Activated CD8-positive, alpha-beta T cell treated with anti-CD3 and anti-CD28 coated beads for 36 hours (primary cell): ENCODE measurements at regions not wholly inside any gene's neighbourhood (a gene's known extent, or its start where the extent isn't known, plus 50 kb on each side); places are given as distances from the start of the nearest gene placed in this dataset.

Experiments
- ATAC-seq: fragments of 200-7000 bp; cut with Tn5 transposase; one replicate; pipeline ENCODE4 v1.10.0; 2021; ENCODE audit warnings: mild to moderate bottlenecking, moderate library complexity
- CTCF ChIA-PET: fragments of 350-600 bp; sonication (Branson Sonifier 250); formaldehyde crosslinking; loops from one replicate; lab custom pipeline; 2021; ENCODE audit warnings: antibody characterized with exemption; lab: Charles Lee
- POLR2A ChIA-PET: fragments of 350-600 bp; sonication (Branson Sonifier 250); formaldehyde crosslinking; loops from one replicate; lab custom pipeline; 2021; ENCODE audit warnings: antibody characterized with exemption; lab: Charles Lee
- DNase-seq: peaks from one replicate; pipeline ENCODE4 v3.0.0-alpha.2; 2020
- H3K27ac Mint-ChIP-seq: one replicate; pipeline ENCODE4 v1.8.0; 2021; ENCODE audit warnings: mild to moderate bottlenecking, mixed read lengths
- H3K27me3 Mint-ChIP-seq: one replicate; pipeline ENCODE4 v1.8.0; 2021; ENCODE audit warnings: mixed read lengths
- H3K36me3 Mint-ChIP-seq: one replicate; pipeline ENCODE4 v1.8.0; 2021; ENCODE audit warnings: low read depth, mixed read lengths
- H3K4me1 Mint-ChIP-seq: one replicate; pipeline ENCODE4 v1.8.0; 2021; ENCODE audit warnings: low read depth, mixed read lengths
- H3K4me3 Mint-ChIP-seq: one replicate; pipeline ENCODE4 v1.8.0; 2021; ENCODE audit warnings: mild to moderate bottlenecking, moderate library complexity, mixed read lengths
- H3K9me3 Mint-ChIP-seq: one replicate; pipeline ENCODE4 v1.8.0; 2021; ENCODE audit warnings: mixed read lengths
- intact Hi-C: fragments of 100-400 bp; cut with micrococcal nuclease; formaldehyde crosslinking; loops from one replicate; pipeline ENCODE4 v1.10.0; 2022
- TF ChIP-seq, protein P1 (sequence below): fragments of 200-600 bp; IDR thresholded peaks from one replicate; pipeline ENCODE4 v1.8.0; 2022; ENCODE audit warnings: antibody characterized with exemption, mild to moderate bottlenecking

- DNase-seq (no peak), ATAC-seq (no peak)
- H3K4me1 Mint-ChIP-seq: no peaks in the 10 kb centered on the region
- no peak overlapping the region for H3K27ac Mint-ChIP-seq
- H3K9me3 Mint-ChIP-seq: no peaks in the 10 kb centered on the region
- no peaks in the 10 kb centered on the region for H3K36me3 Mint-ChIP-seq
- intact Hi-C loops: no loop called here
- no peak overlapping the region for H3K4me3 Mint-ChIP-seq
- CTCF ChIA-PET: no interaction called here
- no peaks in the 10 kb centered on the region for H3K27me3 Mint-ChIP-seq
- TF ChIP-seq, protein P1, sequence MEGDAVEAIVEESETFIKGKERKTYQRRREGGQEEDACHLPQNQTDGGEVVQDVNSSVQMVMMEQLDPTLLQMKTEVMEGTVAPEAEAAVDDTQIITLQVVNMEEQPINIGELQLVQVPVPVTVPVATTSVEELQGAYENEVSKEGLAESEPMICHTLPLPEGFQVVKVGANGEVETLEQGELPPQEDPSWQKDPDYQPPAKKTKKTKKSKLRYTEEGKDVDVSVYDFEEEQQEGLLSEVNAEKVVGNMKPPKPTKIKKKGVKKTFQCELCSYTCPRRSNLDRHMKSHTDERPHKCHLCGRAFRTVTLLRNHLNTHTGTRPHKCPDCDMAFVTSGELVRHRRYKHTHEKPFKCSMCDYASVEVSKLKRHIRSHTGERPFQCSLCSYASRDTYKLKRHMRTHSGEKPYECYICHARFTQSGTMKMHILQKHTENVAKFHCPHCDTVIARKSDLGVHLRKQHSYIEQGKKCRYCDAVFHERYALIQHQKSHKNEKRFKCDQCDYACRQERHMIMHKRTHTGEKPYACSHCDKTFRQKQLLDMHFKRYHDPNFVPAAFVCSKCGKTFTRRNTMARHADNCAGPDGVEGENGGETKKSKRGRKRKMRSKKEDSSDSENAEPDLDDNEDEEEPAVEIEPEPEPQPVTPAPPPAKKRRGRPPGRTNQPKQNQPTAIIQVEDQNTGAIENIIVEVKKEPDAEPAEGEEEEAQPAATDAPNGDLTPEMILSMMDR: no peak
- POLR2A ChIA-PET: no interaction called here
These were observed 251.0 kb upstream of the CWC22 start for GRCh38 chr2:180258041-180258537.

GRCh38 chr2:180257247-180257646 is 250.2 kb upstream of the CWC22 start:
- DNase-seq: no peak
- Mint-ChIP-seq H3K36me3 (no peaks in the 10 kb centered on the region), H3K4me3 (no peak overlapping the region), H3K4me1 (no peaks in the 10 kb centered on the region), H3K9me3 (no peaks in the 10 kb centered on the region), H3K27ac (no peak overlapping the region), H3K27me3 (no peaks in the 10 kb centered on the region)
- POLR2A ChIA-PET: no interaction called here
- CTCF ChIA-PET: no interaction called here
- TF ChIP-seq, protein P1: no peak
- ATAC-seq: no peak
- intact Hi-C loops: no loop called here

DNA sequence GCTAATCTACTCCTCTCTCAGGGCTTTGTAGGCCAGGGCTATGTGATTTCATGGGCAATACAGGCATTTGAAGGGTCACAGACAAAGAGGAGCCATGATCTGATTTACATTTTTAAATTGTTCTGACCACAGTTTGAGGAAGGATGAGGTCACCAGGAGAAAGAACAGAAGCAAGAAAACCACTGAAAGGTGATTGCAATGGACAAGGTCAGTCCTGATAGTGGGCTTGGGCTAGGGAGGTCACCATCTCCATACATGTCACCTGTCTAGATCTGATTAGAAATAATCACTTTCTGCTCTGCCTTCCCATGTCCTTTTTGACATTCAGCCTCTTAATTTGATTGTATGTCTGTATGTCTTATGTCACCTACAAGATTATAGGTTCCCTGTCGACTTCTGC is 248.9 kb upstream of the CWC22 start:
- H3K4me1 Mint-ChIP-seq: no peaks in the 10 kb centered on the region
- no peaks in the 10 kb centered on the region for H3K27me3 Mint-ChIP-seq
- ATAC-seq (no peak), DNase-seq (no peak)
- ChIA-PET CTCF (no interaction called here), POLR2A (no interaction called here)
- TF ChIP-seq, protein P1: no peak
- no peaks in the 10 kb centered on the region for H3K36me3 Mint-ChIP-seq
- intact Hi-C loops: no loop called here
- H3K9me3 Mint-ChIP-seq: no peaks in the 10 kb centered on the region
- H3K27ac Mint-ChIP-seq: no peak overlapping the region
- H3K4me3 Mint-ChIP-seq: no peak overlapping the region

- Mint-ChIP-seq H3K27me3 (no peaks in the 10 kb centered on the region), H3K27ac (no peak overlapping the region), H3K4me1 (no peaks in the 10 kb centered on the region), H3K4me3 (no peak overlapping the region), H3K9me3 (no peaks in the 10 kb centered on the region), H3K36me3 (no peaks in the 10 kb centered on the region)
- intact Hi-C loops: no loop called here
- no peak for DNase-seq
- ATAC-seq: no peak
- ChIA-PET CTCF (no interaction called here), POLR2A (no interaction called here)
- TF ChIP-seq, protein P1: no peak
These were observed 247.8 kb upstream of the CWC22 start for GRCh38 chr2:180254872-180255271.

DNA sequence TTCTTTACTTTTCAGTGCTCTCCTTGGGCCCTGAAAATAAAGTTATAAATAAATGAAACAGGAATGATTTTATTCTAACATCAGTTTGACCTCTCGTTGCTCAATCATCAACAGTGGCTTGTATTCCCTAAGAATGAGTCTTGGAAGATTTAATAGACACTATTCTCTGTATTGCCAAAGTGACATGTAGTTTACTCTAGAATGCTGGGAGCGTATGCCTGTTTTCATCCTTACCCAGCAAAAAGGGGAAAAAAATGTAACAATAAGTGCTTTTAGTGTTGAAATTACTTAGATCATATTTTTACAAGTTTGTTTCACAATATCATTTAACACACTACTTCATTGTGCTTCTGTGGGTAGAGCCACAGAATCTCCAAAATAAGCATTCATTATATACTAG is 240.6 kb upstream of the CWC22 start:
- H3K27me3 Mint-ChIP-seq: no peaks in the 10 kb centered on the region
- ChIA-PET POLR2A (no interaction called here), CTCF (no interaction called here)
- no peak for ATAC-seq
- no peak overlapping the region for H3K4me3 Mint-ChIP-seq
- H3K4me1 Mint-ChIP-seq: no peaks in the 10 kb centered on the region
- intact Hi-C loops: no loop called here
- TF ChIP-seq, protein P1: no peak
- no peak overlapping the region for H3K27ac Mint-ChIP-seq
- DNase-seq: no peak
- H3K9me3 Mint-ChIP-seq: no peaks in the 10 kb centered on the region
- no peaks in the 10 kb centered on the region for H3K36me3 Mint-ChIP-seq
